Peyer's patch (tissue), 4 donors: ENCODE measurements at regions not wholly inside any gene's neighbourhood (a gene's known extent, or its start where the extent isn't known, plus 50 kb on each side); places are given as distances from the start of the nearest gene placed in this dataset.

Source experiments
- DNase-seq, 3 donors: peaks; one replicate each; pipeline ENCODE4 v3.0.0-alpha.2; 2017 to 2019
- H3K27ac ChIP-seq, 4 donors: fragments of 200-600 bp; sonication (generic); one replicate each; pipeline ENCODE4 v1.5.1; 2016 to 2019
- H3K27me3 ChIP-seq, 2 donors: fragments of 200-600 bp; sonication (generic); one replicate each; pipeline ENCODE4 v1.5.1; 2019
- H3K36me3 ChIP-seq, 3 donors: fragments of 200-600 bp; sonication (generic); one replicate each; pipeline ENCODE4 v1.5.1; 2016 to 2019
- H3K4me1 ChIP-seq, 4 donors: fragments of 200-600 bp; sonication (generic); one replicate each; pipeline ENCODE4 v1.5.1; 2016 to 2019
- H3K4me3 ChIP-seq, 4 donors: fragments of 200-600 bp; sonication (generic); 1 replicate in 3 of 4; 2 replicates in 1 of 4; pipeline ENCODE4 v1.5.1; 2016 to 2019; ENCODE audit warnings: mild to moderate bottlenecking in 1 of 4
- H3K9me3 ChIP-seq, 4 donors: fragments of 200-600 bp; sonication (generic); one replicate each; pipeline ENCODE4 v1.5.1; 2016 to 2019; ENCODE audit warnings: mild to moderate bottlenecking in 1 of 4
- POLR2A ChIP-seq, 2 donors: fragments of 450-650 bp; IDR thresholded peaks; one replicate each; pipeline ENCODE4 v1.5.1; 2017; ENCODE audit warnings: antibody characterized with exemption in 2 of 2, mild to moderate bottlenecking in 2 of 2, moderate library complexity in 2 of 2
- TF ChIP-seq, protein P1 (sequence below), 6 experiments: fragments of 450-650 bp in 4 of 6; fragments of 200-600 bp in 2 of 6; sonication (generic) in 1 of 6; IDR thresholded peaks; one replicate each; pipeline ENCODE4 v1.5.1; 2017 to 2019; ENCODE audit warnings: antibody characterized with exemption in 6 of 6, mild to moderate bottlenecking in 3 of 6, moderate library complexity in 1 of 6

DNA sequence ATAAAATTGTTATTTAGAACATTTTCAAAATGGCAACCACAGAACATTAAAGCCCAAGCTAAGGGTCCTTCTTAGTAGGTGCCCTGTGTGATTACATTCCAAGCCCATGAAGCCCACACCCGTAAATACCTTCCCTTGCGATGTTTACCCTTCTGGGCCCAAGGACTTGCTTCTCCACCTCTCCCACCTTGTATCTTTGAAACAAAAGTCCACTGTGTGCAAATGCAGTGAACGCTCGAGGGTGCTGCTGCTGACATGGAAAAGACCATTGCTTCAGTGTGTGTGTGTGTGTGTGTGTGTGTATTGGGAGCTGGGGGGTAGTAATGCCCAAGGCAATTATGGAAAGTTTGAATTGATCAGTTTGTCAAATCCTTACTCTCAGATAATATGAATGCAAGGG lies 298.1 kb downstream of the TGFB2 start:
- no peaks in the 10 kb centered on the region for H3K36me3 ChIP-seq
- no peak for DNase-seq
- H3K27ac ChIP-seq = no peak overlapping the region
- TF ChIP-seq, protein P1, sequence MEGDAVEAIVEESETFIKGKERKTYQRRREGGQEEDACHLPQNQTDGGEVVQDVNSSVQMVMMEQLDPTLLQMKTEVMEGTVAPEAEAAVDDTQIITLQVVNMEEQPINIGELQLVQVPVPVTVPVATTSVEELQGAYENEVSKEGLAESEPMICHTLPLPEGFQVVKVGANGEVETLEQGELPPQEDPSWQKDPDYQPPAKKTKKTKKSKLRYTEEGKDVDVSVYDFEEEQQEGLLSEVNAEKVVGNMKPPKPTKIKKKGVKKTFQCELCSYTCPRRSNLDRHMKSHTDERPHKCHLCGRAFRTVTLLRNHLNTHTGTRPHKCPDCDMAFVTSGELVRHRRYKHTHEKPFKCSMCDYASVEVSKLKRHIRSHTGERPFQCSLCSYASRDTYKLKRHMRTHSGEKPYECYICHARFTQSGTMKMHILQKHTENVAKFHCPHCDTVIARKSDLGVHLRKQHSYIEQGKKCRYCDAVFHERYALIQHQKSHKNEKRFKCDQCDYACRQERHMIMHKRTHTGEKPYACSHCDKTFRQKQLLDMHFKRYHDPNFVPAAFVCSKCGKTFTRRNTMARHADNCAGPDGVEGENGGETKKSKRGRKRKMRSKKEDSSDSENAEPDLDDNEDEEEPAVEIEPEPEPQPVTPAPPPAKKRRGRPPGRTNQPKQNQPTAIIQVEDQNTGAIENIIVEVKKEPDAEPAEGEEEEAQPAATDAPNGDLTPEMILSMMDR (IDR thresholded peaks at IDR 0.05) = no peak
- TF ChIP-seq POLR2A (IDR thresholded peaks at IDR 0.05) = no peak
- no peaks in the 10 kb centered on the region for H3K27me3 ChIP-seq
- H3K4me1 ChIP-seq = no peaks in the 10 kb centered on the region
- H3K9me3 ChIP-seq = no peaks in the 10 kb centered on the region
- no peak overlapping the region for H3K4me3 ChIP-seq

DNA sequence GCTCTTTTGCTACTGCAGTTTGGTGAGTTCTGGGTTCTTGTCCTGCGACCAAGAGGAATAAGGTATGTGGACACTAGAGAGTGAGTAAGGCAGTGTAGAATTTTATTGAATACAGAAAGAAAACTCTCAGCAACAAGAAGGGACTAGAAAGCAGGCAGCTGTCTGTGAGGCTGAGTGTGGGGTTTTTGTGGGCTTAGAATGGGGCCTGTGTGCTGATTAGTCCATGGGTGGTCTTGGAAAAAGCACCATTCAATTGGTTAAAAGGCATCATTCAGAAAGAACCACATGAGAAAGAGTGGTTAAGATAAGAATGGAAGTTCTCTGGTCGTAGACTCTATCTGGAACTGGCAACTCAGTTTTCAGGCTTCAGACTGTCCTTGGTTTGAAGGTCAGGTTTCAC lies 298.8 kb downstream of the TGFB2 start:
- H3K27me3 ChIP-seq = no peaks in the 10 kb centered on the region
- no peak for TF ChIP-seq POLR2A (IDR thresholded peaks at IDR 0.05)
- TF ChIP-seq, protein P1 (IDR thresholded peaks at IDR 0.05) = no peak
- no peaks in the 10 kb centered on the region for H3K36me3 ChIP-seq
- H3K27ac ChIP-seq = no peak overlapping the region
- no peaks in the 10 kb centered on the region for H3K4me1 ChIP-seq
- H3K4me3 ChIP-seq = no peak overlapping the region
- H3K9me3 ChIP-seq = no peaks in the 10 kb centered on the region
- DNase-seq = no peak

DNA sequence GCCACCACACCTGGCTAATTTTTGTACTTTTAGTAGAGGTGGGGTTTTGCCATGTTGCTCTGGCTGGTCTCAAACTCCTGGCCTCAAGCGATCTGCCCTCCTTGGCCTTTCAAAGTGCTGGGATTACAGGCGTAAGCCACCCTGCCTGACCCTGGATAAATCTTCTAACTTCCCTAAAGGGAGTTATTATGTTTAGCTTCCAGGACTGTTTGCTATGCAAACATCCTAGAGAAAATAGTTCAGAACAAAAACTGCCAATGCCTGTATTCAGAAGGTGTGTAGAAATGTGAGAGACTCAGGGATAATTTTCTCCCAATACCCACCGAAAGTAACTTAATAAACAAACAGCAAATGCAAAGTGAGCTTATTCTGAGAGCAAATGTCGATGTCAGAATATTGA lies 301.2 kb downstream of the TGFB2 start:
- no peak overlapping the region for H3K4me3 ChIP-seq
- H3K27ac ChIP-seq = no peak overlapping the region
- no peaks in the 10 kb centered on the region for H3K9me3 ChIP-seq
- H3K27me3 ChIP-seq = no peaks in the 10 kb centered on the region
- no peak for TF ChIP-seq POLR2A (IDR thresholded peaks at IDR 0.05)
- TF ChIP-seq, protein P1 (IDR thresholded peaks at IDR 0.05) = no peak
- DNase-seq = no peak
- no peaks in the 10 kb centered on the region for H3K4me1 ChIP-seq
- H3K36me3 ChIP-seq = no peaks in the 10 kb centered on the region

DNA sequence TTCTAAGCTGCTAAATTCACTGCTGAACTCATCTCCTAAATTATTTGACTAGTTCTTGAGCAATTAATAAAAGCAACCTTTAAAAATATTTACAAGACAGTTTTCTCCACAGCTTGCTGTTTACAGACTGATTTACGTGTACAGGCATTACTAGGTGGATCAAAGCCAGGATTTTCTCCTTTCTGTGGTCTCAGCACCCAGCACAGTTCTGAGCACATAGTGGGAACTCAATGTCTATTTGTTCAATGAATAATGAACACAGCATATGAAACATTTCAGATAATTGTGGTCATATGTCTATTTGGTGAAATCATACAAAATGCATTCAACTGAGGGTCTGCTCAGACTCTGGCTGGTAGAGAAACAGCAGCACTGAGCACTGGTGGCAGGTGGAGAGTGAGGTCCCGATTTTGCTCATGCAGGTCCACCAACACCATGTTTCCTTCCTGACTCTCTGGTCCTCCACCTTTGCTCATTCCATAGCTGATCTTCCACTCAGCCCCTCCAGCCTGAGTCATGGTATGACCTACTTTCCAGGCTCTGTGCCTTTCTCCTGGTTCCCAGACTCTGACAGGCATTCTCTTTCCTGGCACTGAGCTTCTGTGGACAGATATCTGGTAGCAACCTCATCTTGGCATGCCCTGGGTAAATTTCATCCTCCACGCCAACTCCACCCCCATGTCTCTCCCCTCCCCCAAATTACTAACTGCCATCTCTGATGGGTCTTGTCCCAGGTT lies 311.3 kb downstream of the TGFB2 start:
- TF ChIP-seq POLR2A (IDR thresholded peaks at IDR 0.05) = no peak
- TF ChIP-seq, protein P1 (IDR thresholded peaks at IDR 0.05) = no peak
- H3K36me3 ChIP-seq = no peaks in the 10 kb centered on the region
- no peak overlapping the region for H3K4me3 ChIP-seq
- H3K27ac ChIP-seq = no peak overlapping the region
- H3K4me1 ChIP-seq = no peaks in the 10 kb centered on the region
- no peaks in the 10 kb centered on the region for H3K9me3 ChIP-seq
- H3K27me3 ChIP-seq = no peaks in the 10 kb centered on the region
- no peak for DNase-seq

DNA sequence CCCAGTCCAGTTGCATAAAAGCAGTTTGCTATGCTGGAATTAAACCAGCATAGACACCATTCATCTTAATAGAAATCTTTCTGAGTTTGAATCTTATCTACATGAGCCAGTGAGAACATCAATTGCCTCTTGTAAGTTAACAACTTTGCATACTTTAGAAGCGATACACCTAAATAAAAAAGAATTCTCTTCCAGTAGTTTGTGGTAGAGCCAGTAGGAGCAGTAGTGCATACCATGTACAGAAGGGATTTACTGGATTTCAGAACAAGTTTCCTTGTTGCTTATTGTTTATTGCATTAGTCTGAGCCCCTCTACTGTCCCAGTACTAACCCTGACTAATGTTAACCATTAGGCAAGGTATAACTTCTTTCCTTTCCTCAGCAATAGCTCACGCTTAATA lies 313.1 kb downstream of the TGFB2 start:
- H3K27me3 ChIP-seq = no peaks in the 10 kb centered on the region
- H3K4me3 ChIP-seq = no peak overlapping the region
- no peak overlapping the region for H3K27ac ChIP-seq
- H3K4me1 ChIP-seq = no peaks in the 10 kb centered on the region
- no peak for DNase-seq
- no peak for TF ChIP-seq POLR2A (IDR thresholded peaks at IDR 0.05)
- TF ChIP-seq, protein P1 (IDR thresholded peaks at IDR 0.05) = no peak
- no peaks in the 10 kb centered on the region for H3K36me3 ChIP-seq
- H3K9me3 ChIP-seq = no peaks in the 10 kb centered on the region

DNA sequence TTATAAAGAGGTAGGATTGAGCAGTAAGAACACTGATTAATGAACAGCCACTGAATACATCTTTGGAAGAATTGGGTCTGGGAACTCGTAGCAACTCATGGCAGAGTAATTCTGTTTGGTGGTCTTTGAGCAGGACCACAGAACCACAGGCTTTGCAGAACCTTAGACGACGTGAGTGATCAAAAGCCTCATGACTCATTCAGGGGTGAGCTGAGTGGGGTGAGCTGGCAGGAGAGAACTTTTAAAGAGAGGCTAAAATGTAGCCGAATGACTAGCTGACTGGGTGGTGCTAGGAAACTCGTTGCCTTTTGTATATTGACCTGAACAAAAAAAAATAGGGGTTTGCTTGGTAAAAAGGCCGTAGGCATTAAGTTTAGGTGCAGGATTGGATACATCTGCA lies 313.8 kb downstream of the TGFB2 start:
- Histone ChIP-seq H3K4me3 (no peak overlapping the region), H3K4me1 (no peaks in the 10 kb centered on the region), H3K36me3 (no peaks in the 10 kb centered on the region), H3K9me3 (no peaks in the 10 kb centered on the region), H3K27me3 (no peaks in the 10 kb centered on the region), H3K27ac (no peak overlapping the region)
- TF ChIP-seq, protein P1 (IDR thresholded peaks at IDR 0.05) = no peak
- TF ChIP-seq POLR2A (IDR thresholded peaks at IDR 0.05) = no peak
- DNase-seq = no peak
